GM12865 (cell line): ENCODE measurements at regions not wholly inside any gene's neighbourhood (a gene's known extent, or its start where the extent isn't known, plus 50 kb on each side); places are given as distances from the start of the nearest gene placed in this dataset.
"Not testable (repeated sequence)": the region's sequence is repeated elsewhere in the genome, so short reads cannot be mapped to it uniquely, and the experiment has no call there.

Experiments used
- DNase-seq: peaks from one replicate; pipeline ENCODE4 v3.0.0; 2010; ENCODE audit warnings: low read depth
- H3K4me3 ChIP-seq: 2 replicates; pipeline ENCODE4 v1.5.1; 2011; ENCODE audit warnings: mild to moderate bottlenecking, low read depth, low read length, control low read depth
- TF ChIP-seq, protein P1 (sequence below): IDR thresholded peaks from 2 replicates; pipeline ENCODE4 v1.5.1; 2011; ENCODE audit warnings: low read length, control low read depth, low read depth, inconsistent platforms; ENCODE audit not compliant: insufficient read depth; ENCODE audit errors: missing control alignments

DNA sequence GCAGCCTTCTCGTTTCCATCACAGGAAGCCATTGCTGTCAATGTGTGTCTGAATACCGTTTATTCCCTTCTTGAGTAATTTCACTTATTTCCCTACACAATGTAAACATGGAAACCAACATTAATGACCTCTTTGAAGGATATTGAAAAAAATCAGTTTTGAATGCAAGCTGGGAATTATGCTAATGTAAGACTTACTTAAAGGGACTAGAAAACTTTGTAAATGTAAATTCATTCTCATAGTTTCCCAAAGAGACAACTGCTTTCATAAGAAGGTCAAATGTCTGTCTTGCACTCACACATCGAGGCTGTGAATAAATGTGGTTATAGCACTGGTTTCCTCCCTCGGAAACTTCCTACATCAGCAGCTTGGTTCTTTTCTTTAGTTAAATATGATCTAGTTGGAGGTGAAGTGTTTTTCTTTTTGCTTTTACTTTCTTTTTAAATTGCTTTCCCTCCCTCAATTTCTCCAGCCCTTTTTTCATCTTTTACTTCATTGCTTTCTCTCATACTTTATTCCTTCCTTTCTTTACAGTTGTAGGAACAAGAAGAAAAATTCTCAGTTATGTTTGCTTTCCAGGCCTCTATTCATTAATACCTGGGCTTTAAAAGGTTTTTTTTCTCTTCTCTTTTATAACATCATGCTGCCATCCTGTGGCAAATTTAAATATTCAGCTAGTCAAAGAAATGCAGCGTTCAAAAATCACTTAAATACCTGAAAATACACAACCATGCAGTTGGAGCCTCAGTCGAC, 108.3 kb downstream of the TNFAIP3 start:
- peak; percentile 57 for DNase-seq
- TF ChIP-seq, protein P1, sequence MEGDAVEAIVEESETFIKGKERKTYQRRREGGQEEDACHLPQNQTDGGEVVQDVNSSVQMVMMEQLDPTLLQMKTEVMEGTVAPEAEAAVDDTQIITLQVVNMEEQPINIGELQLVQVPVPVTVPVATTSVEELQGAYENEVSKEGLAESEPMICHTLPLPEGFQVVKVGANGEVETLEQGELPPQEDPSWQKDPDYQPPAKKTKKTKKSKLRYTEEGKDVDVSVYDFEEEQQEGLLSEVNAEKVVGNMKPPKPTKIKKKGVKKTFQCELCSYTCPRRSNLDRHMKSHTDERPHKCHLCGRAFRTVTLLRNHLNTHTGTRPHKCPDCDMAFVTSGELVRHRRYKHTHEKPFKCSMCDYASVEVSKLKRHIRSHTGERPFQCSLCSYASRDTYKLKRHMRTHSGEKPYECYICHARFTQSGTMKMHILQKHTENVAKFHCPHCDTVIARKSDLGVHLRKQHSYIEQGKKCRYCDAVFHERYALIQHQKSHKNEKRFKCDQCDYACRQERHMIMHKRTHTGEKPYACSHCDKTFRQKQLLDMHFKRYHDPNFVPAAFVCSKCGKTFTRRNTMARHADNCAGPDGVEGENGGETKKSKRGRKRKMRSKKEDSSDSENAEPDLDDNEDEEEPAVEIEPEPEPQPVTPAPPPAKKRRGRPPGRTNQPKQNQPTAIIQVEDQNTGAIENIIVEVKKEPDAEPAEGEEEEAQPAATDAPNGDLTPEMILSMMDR = peak; percentile 24
- peak overlapping the region; percentile 17 for H3K4me3 ChIP-seq

DNA sequence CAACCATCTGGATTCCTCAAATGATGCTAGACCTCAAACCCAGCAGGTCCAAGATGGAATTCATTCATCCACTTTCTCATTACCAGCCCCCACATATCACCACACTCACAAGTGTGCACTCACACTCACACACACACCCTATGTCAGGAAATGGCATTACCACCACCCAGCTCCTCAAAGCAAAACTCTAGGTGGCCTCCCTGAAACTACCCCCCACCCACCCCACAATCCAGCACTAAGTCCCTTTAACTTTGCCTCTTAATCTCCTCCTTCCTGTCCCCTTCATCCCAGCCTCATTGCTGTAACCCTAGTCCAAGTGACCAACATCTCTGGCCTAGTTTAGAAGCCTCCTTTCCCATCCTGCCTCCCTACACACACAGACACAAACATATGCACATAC, 109.4 kb downstream of the TNFAIP3 start:
- H3K4me3 ChIP-seq = no peak overlapping the region
- TF ChIP-seq, protein P1 = no peak
- DNase-seq = no peak

DNA sequence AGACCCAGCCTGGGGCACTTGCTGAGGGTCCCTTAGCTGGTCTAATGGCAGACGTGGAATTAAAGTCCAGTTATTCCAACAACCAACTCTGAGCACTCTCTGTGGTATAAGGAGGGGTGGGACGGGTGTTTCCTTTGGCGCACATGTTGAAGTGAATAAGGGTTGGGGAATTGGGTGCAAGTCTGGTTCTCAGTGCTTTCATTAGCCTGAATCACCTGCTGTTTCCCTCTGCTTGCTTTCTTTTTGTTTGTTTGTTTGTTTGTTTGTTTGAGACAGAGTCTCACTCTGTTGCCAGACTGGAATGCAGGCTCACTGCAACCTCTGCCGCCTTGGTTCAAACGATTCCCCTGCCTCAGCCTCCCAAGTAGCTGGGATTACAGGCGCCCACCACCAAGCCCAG, 110.1 kb downstream of the TNFAIP3 start:
- TF ChIP-seq, protein P1 = no peak
- H3K4me3 ChIP-seq = no peak overlapping the region
- no peak for DNase-seq

DNA sequence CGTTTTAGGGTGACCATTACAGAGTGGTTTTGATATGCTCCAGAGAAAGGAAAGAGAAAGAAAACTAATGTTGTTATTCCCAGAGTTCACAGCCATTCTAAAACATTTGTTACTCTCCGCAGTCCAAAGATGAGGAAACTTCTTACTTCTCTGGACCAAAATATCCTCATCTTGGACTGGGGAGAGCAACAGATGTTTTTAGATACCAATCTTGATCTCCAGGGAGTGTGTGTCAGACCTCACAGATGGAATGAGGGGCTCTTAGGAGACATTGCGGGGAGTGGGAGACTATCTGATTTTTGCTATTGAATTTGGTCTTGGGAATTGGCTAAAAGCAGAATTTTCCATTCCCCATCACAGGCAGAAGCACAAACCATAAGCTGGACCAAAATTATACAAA, 110.8 kb downstream of the TNFAIP3 start:
- TF ChIP-seq, protein P1 = no peak
- no peak overlapping the region for H3K4me3 ChIP-seq
- no peak for DNase-seq

DNA sequence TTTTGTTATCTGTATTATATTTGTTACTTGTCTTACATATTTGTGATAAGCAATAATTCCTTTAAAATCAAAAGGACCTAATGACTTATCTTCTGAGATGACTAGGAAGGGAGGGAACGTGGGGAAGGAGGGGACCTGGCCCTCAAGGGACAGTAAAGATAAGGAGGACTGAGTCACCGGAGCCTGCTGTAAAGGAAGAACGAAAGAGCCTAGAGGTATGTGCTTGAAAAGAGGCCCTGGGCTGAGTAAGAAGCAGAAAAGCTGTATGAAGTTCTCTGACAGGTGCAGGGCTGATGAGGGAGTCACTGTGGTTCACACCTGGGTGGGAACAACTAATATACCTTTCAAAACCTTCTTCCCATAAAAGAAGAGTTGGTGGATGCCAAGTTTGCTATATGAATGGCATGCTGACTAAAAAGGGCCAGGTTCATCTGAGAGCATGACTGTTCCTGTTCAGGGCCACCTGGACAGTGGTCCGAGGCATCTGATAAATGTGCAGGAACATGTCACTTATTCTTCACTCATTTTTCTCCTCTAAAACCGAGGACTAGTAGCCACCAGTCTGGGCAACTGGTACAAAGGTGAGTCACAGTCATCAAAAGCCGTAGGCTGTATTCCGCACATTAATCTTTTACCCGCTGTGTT, 111.3 kb downstream of the TNFAIP3 start:
- H3K4me3 ChIP-seq = no peak overlapping the region
- peak; percentile 80 for DNase-seq

DNA sequence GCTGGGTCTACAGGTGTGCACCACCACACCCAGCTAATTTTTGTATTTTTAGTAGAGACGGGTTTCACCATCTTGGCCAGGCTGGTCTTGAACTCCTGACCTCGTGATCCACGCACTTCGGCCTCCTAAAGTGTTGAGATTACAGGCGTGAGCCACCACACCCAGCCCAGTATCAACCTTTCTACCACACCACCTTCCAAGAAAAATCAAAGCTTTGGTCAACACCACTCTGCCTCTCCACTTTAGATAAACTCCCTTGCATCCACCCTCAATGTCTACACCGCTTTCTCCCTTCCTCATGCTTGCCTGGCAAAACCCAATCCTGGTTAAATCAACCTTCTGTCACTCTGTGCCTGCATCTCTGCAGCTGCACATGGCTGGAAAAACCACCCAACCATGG, 112.2 kb downstream of the TNFAIP3 start:
- not testable (repeated sequence) for DNase-seq, H3K4me3 ChIP-seq

More for the DNA sequence above, 111.3 kb downstream of the TNFAIP3 start:
- TF ChIP-seq, protein P1 = no peak

DNA sequence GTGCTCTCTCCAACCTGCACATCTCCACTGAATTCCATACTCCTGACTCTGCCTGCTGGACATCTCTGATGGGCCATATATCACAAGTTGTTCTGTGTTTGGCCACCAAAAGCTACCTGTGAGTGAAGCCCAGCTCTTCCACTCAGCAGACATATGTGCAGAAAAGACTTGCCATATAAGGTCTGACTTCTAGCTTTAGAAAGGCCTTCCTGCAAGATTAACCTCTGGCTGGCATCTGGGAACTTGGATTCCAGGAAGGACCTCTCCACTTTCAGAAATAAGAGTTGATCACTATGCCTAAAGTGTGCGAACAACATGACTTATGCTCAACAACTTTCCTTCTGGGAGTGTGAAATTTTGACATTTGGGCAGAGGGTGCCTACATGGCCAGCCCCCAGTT, 113.7 kb downstream of the TNFAIP3 start:
- DNase-seq = no peak
- TF ChIP-seq, protein P1 = no peak
- H3K4me3 ChIP-seq = no peak overlapping the region
